ENCODE measurements at regions not wholly inside any gene's neighbourhood (a gene's known extent, or its start where the extent isn't known, plus 50 kb on each side); places are given as distances from the start of the nearest gene placed in this dataset.
A peak's percentile ranks its signal among the peaks of the same experiment; 100 is the strongest.
"Not testable (repeated sequence)": the region's sequence is repeated elsewhere in the genome, so short reads cannot be mapped to it uniquely, and the experiment has no call there.

GRCh38 chr6:130697995-130698535 lies 129.1 kb upstream of the SMLR1 start:
- 11 to 27% (median 23%) methylated on average over 4 of the region's 4 CpGs for WGBS, 4 donors
- intact Hi-C loops (cut with DNase I), result loop anchor here in 1 of 2 donors (5.0 to 10.0 kb wide), 2 partner anchors 333 to 376 kb away; partner anchors contain the start of gene TMEM200A
- H3K27me3 ChIP-seq, result no peaks in the 10 kb centered on the region
- peak; percentile 27 to 84 (median 62) for DNase-seq
- H3K27ac ChIP-seq, result no peak overlapping the region
- H3K4me1 ChIP-seq (replicated peaks in 1 of 2), result peaks cover 0 to 12% of the 10 kb centered on the region in 2 donors
- TF ChIP-seq POLR2A (IDR thresholded peaks at IDR 0.05), result no peak
- peak; percentile 51 to 91 (median 75) for TF ChIP-seq CTCF (IDR thresholded peaks at IDR 0.05)
- H3K36me3 ChIP-seq (replicated peaks in 1 of 2), result no peaks in the 10 kb centered on the region
- H3K9me3 ChIP-seq (replicated peaks in 1 of 3), result no peaks in the 10 kb centered on the region
- peak overlapping the region in 1 of 4 donors; percentile 34 for H3K4me3 ChIP-seq

GRCh38 chr6:130699742-130700141 lies 127.5 kb upstream of the SMLR1 start:
- intact Hi-C loops (cut with DNase I), result loop anchor here (5.0 to 10.0 kb wide), 2 partner anchors 335 to 377 kb away; partner anchors contain the start of gene TMEM200A (in 1 of the 2)
- 86 to 96% (median 94%) methylated on average over 2 of the region's 2 CpGs for WGBS, 4 donors
- TF ChIP-seq POLR2A (IDR thresholded peaks at IDR 0.05), result no peak
- no peak for TF ChIP-seq CTCF (IDR thresholded peaks at IDR 0.05)

GRCh38 chr6:130700397-130700796 lies 126.8 kb upstream of the SMLR1 start:
- H3K36me3 ChIP-seq (replicated peaks in 1 of 2), result no peaks in the 10 kb centered on the region
- no peaks in the 10 kb centered on the region for H3K9me3 ChIP-seq (replicated peaks in 1 of 3)
- no peak for DNase-seq
- H3K4me3 ChIP-seq, result no peak overlapping the region
- H3K27me3 ChIP-seq, result no peaks in the 10 kb centered on the region
- 89 to 96% (median 92%) methylated on average over 4 of the region's 4 CpGs for WGBS, 4 donors
- intact Hi-C loops (cut with DNase I), result loop anchor here in 1 of 2 donors (5.0 kb wide), 1 partner anchor 378 kb away; no protein-coding TSS in a partner anchor
- TF ChIP-seq POLR2A (IDR thresholded peaks at IDR 0.05) (no peak), CTCF (IDR thresholded peaks at IDR 0.05) (no peak)
- peaks cover 0 to 12% of the 10 kb centered on the region in 2 donors for H3K4me1 ChIP-seq (replicated peaks in 1 of 2)
- H3K27ac ChIP-seq, result no peak overlapping the region

More at GRCh38 chr6:130699742-130700141, 127.5 kb upstream of the SMLR1 start:
- no peak for DNase-seq
- Histone ChIP-seq H3K27ac (no peak overlapping the region), H3K27me3 (no peaks in the 10 kb centered on the region), H3K9me3 (replicated peaks in 1 of 3) (no peaks in the 10 kb centered on the region), H3K4me3 (no peak overlapping the region), H3K4me1 (replicated peaks in 1 of 2) (peaks cover 0 to 12% of the 10 kb centered on the region in 2 donors), H3K36me3 (replicated peaks in 1 of 2) (no peaks in the 10 kb centered on the region)

- no peak for DNase-seq
- intact Hi-C loops (cut with DNase I), result no loop called here
- H3K27ac ChIP-seq, result no peak overlapping the region
- H3K4me3 ChIP-seq, result no peak overlapping the region
- H3K36me3 ChIP-seq (replicated peaks in 1 of 2), result no peaks in the 10 kb centered on the region
- no peaks in the 10 kb centered on the region for H3K9me3 ChIP-seq (replicated peaks in 1 of 3)
- TF ChIP-seq CTCF (IDR thresholded peaks at IDR 0.05), result no peak
- TF ChIP-seq POLR2A (IDR thresholded peaks at IDR 0.05), result no peak
- WGBS, 4 donors, result 36 to 56% (median 47%) methylated on average over 2 of the region's 2 CpGs
- no peaks in the 10 kb centered on the region for H3K4me1 ChIP-seq (replicated peaks in 1 of 2)
- H3K27me3 ChIP-seq, result no peaks in the 10 kb centered on the region
These were observed 118.9 kb upstream of the SMLR1 start for GRCh38 chr6:130708338-130708737.

- 69 to 96% (median 80%) methylated on average over 3 of the region's 3 CpGs for WGBS, 4 donors
- H3K4me1 ChIP-seq (replicated peaks in 1 of 2); DNase-seq; H3K27ac ChIP-seq; H3K27me3 ChIP-seq; H3K4me3 ChIP-seq; intact Hi-C loops (cut with DNase I); H3K36me3 ChIP-seq (replicated peaks in 1 of 2); H3K9me3 ChIP-seq (replicated peaks in 1 of 3): not testable (repeated sequence)
These were observed 115.6 kb upstream of the SMLR1 start for GRCh38 chr6:130711641-130712040.
